Mesenchymal stem cell (in vitro differentiated cells and primary cell): ENCODE measurements at regions not wholly inside any gene's neighbourhood (a gene's known extent, or its start where the extent isn't known, plus 50 kb on each side); places are given as distances from the start of the nearest gene placed in this dataset.
A peak's percentile ranks its signal among the peaks of the same experiment; 100 is the strongest.

Source experiments
- DNase-seq: peaks from one replicate; pipeline ENCODE4 v3.0.0-alpha.2; 2013
- H2AFZ ChIP-seq: one replicate; pipeline ENCODE4 v1.6.1; 2013; ENCODE audit warnings: low read depth, mild to moderate bottlenecking, control low read depth, inconsistent platforms, low read length, moderate library complexity
- H2AK5ac ChIP-seq: 2 replicates; pipeline ENCODE4 v1.6.1; 2013; ENCODE audit warnings: low read length, moderate library complexity, mild to moderate bottlenecking, inconsistent platforms; ENCODE audit not compliant: severe bottlenecking
- H2BK120ac ChIP-seq: one replicate; pipeline ENCODE4 v1.6.1; 2013; ENCODE audit warnings: low read depth, mild to moderate bottlenecking, inconsistent platforms, low read length, moderate library complexity
- H2BK12ac ChIP-seq, 2 experiments: one replicate each; pipeline ENCODE4 v1.6.1; 2013; ENCODE audit warnings: inconsistent platforms in 2 of 2, low read length in 2 of 2, mild to moderate bottlenecking in 2 of 2, moderate library complexity in 2 of 2, control low read depth in 1 of 2
- H2BK15ac ChIP-seq: one replicate; pipeline ENCODE4 v1.6.1; 2013; ENCODE audit warnings: mild to moderate bottlenecking, low read depth, inconsistent platforms; ENCODE audit not compliant: poor library complexity, severe bottlenecking
- H2BK5ac ChIP-seq: 2 replicates; pipeline ENCODE4 v1.6.1; 2013; ENCODE audit warnings: low read depth, mild to moderate bottlenecking, low read length, control low read depth, inconsistent platforms; ENCODE audit not compliant: poor library complexity, severe bottlenecking
- H3K14ac ChIP-seq, 2 experiments: one replicate each; pipeline ENCODE4 v1.6.1; 2013; ENCODE audit warnings: inconsistent platforms in 2 of 2, low read length in 2 of 2, control low read depth in 1 of 2, mild to moderate bottlenecking in 1 of 2, moderate library complexity in 1 of 2
- H3K18ac ChIP-seq, 2 experiments: one replicate each; pipeline ENCODE4 v1.6.1; 2013; ENCODE audit warnings: inconsistent platforms in 2 of 2, low read length in 2 of 2, control low read depth in 1 of 2, low read depth in 1 of 2, mild to moderate bottlenecking in 1 of 2
- H3K23ac ChIP-seq, 2 experiments: one replicate each; pipeline ENCODE4 v1.6.1; 2013; ENCODE audit warnings: inconsistent platforms in 2 of 2, low read length in 2 of 2, mild to moderate bottlenecking in 2 of 2, moderate library complexity in 2 of 2, control low read depth in 1 of 2
- H3K27ac ChIP-seq: 2 replicates; pipeline ENCODE4 v1.5.1; 2013; ENCODE audit warnings: mild to moderate bottlenecking, moderate library complexity, low read length, control low read depth, inconsistent platforms; ENCODE audit not compliant: poor library complexity, severe bottlenecking
- H3K27me3 ChIP-seq, 2 experiments: 2 replicates each; pipeline versions ENCODE4 v1.6.1 to v1.7.0; 2013; ENCODE audit warnings: low read length in 2 of 2, mild to moderate bottlenecking in 2 of 2, moderate library complexity in 2 of 2, control low read depth in 1 of 2, inconsistent platforms in 1 of 2; ENCODE audit not compliant: control insufficient read depth in 1 of 2, insufficient read depth in 1 of 2
- H3K36me3 ChIP-seq, 2 experiments: 2 replicates each; pipeline versions ENCODE4 v1.6.1 to v1.7.0; 2013; ENCODE audit warnings: low read length in 2 of 2, control low read depth in 1 of 2, inconsistent platforms in 1 of 2, low read depth in 1 of 2, mild to moderate bottlenecking in 1 of 2; ENCODE audit not compliant: insufficient read depth in 2 of 2, control insufficient read depth in 1 of 2
- H3K4ac ChIP-seq, 2 experiments: one replicate each; pipeline ENCODE4 v1.6.1; 2013; ENCODE audit warnings: inconsistent platforms in 2 of 2, low read length in 2 of 2, mild to moderate bottlenecking in 2 of 2, moderate library complexity in 2 of 2, control low read depth in 1 of 2, low read depth in 1 of 2
- H3K4me1 ChIP-seq: 2 replicates; pipeline ENCODE4 v1.6.1; 2013; ENCODE audit warnings: low read depth, low read length, control low read depth; ENCODE audit not compliant: control insufficient read depth, insufficient read depth
- H3K4me2 ChIP-seq: 2 replicates; pipeline ENCODE4 v1.6.1; 2013; ENCODE audit warnings: low read length, mild to moderate bottlenecking, inconsistent platforms; ENCODE audit not compliant: poor library complexity, severe bottlenecking
- H3K4me3 ChIP-seq, 2 experiments: 2 replicates each; pipeline versions ENCODE4 v1.5.1 to v1.7.0; 2013; ENCODE audit warnings: low read length in 2 of 2, mild to moderate bottlenecking in 2 of 2, control low read depth in 1 of 2, low read depth in 1 of 2; ENCODE audit not compliant: insufficient read depth in 1 of 2
- H3K79me1 ChIP-seq: replicated peaks from 2 replicates; pipeline ENCODE4 v1.6.1; 2013; ENCODE audit warnings: mild to moderate bottlenecking, control low read depth, low read length, inconsistent platforms; ENCODE audit not compliant: poor library complexity, severe bottlenecking
- H3K9ac ChIP-seq: 2 replicates; pipeline ENCODE4 v1.7.0; 2013; ENCODE audit warnings: mild to moderate bottlenecking, low read length, moderate library complexity
- H3K9me3 ChIP-seq: 2 replicates; pipeline ENCODE4 v1.7.0; 2013; ENCODE audit warnings: mild to moderate bottlenecking, low read length; ENCODE audit not compliant: control insufficient read depth
- H4K8ac ChIP-seq: one replicate; pipeline ENCODE4 v1.6.1; 2013; ENCODE audit warnings: inconsistent platforms, mild to moderate bottlenecking, low read length, moderate library complexity
- H4K91ac ChIP-seq: one replicate; pipeline ENCODE4 v1.6.1; 2013; ENCODE audit warnings: mild to moderate bottlenecking, low read length, inconsistent platforms
- WGBS: methylation state at CpG from one replicate; pipeline ENCODE4 v1.1.7; 2013; ENCODE audit warnings: mixed read lengths; 5-methylcytosine and 5-hydroxymethylcytosine counted together

DNA sequence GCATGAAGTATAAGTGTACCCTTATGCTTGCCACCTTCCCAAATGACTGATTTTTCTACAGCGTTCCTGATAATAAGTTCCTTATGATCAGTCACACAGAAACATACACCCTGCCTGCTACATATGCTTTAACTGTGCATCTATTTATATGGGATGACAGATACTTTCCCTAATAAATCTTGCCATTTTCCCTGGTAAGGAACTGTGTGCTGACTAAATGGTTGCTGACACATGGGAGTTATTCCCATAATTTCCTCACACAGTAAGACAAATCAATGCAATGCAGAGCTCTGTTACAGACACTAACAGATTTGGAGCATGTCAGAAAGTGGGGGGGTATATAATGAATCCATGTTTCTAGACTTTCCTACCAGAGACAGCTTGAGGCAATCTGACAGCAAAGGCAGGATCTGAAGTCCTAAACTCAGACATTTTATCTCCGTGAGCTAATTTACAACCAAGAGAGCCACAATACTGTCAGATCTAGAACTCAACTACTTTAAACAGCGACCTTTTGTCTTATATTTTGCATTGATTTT is 86.9 kb upstream of the TCF12 start:
- Histone ChIP-seq H4K8ac (no peak overlapping the region), H2BK12ac (no peak overlapping the region), H3K4me2 (no peak overlapping the region), H3K23ac (no peak overlapping the region), H3K79me1 (no peaks in the 10 kb centered on the region), H2BK15ac (no peak overlapping the region), H3K9ac (no peak overlapping the region), H3K18ac (no peak overlapping the region), H2BK5ac (no peak overlapping the region), H3K27me3 (no peaks in the 10 kb centered on the region), H3K4me3 (no peak overlapping the region), H3K36me3 (no peaks in the 10 kb centered on the region), H3K4me1 (peaks cover 1% of the 10 kb centered on the region), H3K9me3 (no peaks in the 10 kb centered on the region), H3K14ac (no peak overlapping the region), H2BK120ac (no peak overlapping the region), H4K91ac (no peak overlapping the region), H3K27ac (no peak overlapping the region), H3K4ac (no peak overlapping the region), H2AFZ (no peak overlapping the region), H2AK5ac (no peak overlapping the region)
- 100% methylated on average over 2 of the region's 3 CpGs for WGBS
- peak; percentile 18 for DNase-seq

DNA sequence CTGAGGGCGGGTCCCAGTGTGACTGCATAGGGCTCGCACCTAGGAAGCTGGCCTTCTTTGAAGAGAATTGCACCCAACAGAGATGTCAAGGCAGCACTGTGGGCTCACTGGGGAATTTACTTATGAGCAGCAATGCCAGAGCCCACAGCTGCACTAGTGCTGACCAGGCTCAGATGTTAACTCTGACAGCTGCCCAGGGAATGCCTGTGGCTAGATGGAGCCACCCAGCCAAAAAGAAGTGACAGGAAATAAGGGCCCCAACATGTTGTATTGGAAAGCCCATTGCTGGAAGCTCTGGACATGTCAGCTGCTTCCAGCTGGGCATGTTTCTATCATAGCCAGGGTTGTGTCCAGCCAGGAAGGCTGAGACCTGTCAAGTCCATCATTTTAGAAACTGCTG is 90.9 kb upstream of the ZNF280D start:
- H4K91ac ChIP-seq = no peak overlapping the region
- no peak overlapping the region for H2AFZ ChIP-seq
- H3K79me1 ChIP-seq = no peaks in the 10 kb centered on the region
- H3K4me3 ChIP-seq = no peak overlapping the region
- H2BK15ac ChIP-seq = no peak overlapping the region
- H4K8ac ChIP-seq = no peak overlapping the region
- H3K9me3 ChIP-seq = no peaks in the 10 kb centered on the region
- no peak overlapping the region for H3K23ac ChIP-seq
- DNase-seq = no peak
- no peak overlapping the region for H3K4me2 ChIP-seq
- no peak overlapping the region for H3K4ac ChIP-seq
- no peaks in the 10 kb centered on the region for H3K27me3 ChIP-seq
- 97% methylated on average over 2 of the region's 2 CpGs for whole genome bisulfite sequencing
- peak overlapping the region in 1 of 2 experiments; percentile 91 for H3K14ac ChIP-seq
- H3K4me1 ChIP-seq = peaks cover 2% of the 10 kb centered on the region
- no peak overlapping the region for H3K27ac ChIP-seq
- H2BK120ac ChIP-seq = no peak overlapping the region
- H2BK5ac ChIP-seq = no peak overlapping the region
- no peak overlapping the region for H2BK12ac ChIP-seq
- no peaks in the 10 kb centered on the region for H3K36me3 ChIP-seq
- no peak overlapping the region for H3K9ac ChIP-seq
- H2AK5ac ChIP-seq = no peak overlapping the region
- no peak overlapping the region for H3K18ac ChIP-seq

DNA sequence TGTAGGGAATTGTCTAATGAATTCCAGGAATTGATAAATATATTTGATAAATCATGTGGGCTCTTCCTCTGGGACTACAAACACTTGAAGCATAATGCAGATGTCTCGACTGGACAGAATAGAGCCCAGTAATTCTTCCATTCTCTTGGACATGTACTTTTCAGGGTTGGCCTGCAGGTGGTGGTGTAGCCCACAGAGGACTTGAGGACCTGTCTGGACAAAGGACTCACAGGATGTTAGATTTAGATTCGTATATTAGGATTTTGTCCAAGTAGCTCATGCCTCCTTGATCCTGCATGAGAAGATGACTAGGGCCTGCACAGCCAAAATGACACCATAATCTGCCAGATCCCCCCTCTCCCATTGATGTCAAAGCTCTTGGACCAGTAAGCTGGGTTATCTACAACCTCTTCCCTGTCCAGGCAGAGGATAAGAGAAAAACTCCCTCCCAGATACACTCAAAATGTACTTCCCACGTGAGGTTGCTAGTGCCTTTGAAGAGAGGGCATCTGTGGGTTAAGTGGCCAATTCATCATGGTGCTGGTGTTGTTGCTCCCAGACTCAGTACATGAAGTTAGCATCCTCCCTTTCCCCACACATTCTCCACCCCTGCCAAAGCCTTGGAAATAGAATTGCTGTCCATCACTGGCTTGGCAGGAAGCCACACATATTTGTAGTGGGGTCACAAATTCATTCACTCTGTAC is 88.6 kb upstream of the ZNF280D start:
- no peak overlapping the region for H4K8ac ChIP-seq
- DNase-seq = peak; percentile 66
- no peak overlapping the region for H3K14ac ChIP-seq
- no peak overlapping the region for H3K18ac ChIP-seq
- peak overlapping the region; percentile 6 for H3K9ac ChIP-seq
- no peak overlapping the region for H3K27ac ChIP-seq
- no peak overlapping the region for H2BK5ac ChIP-seq
- H4K91ac ChIP-seq = no peak overlapping the region
- H3K9me3 ChIP-seq = no peaks in the 10 kb centered on the region
- H3K23ac ChIP-seq = no peak overlapping the region
- H3K4ac ChIP-seq = no peak overlapping the region
- H3K4me2 ChIP-seq = no peak overlapping the region
- peak overlapping the region in 1 of 2 experiments; percentile 49 for H2BK12ac ChIP-seq
- H3K4me1 ChIP-seq = peaks cover 3% of the 10 kb centered on the region
- H2AFZ ChIP-seq = no peak overlapping the region
- no peaks in the 10 kb centered on the region for H3K27me3 ChIP-seq
- 25% methylated on average over 3 of the region's 3 CpGs for WGBS
- H2BK120ac ChIP-seq = no peak overlapping the region
- H2AK5ac ChIP-seq = no peak overlapping the region
- H2BK15ac ChIP-seq = no peak overlapping the region
- no peak overlapping the region for H3K4me3 ChIP-seq
- no peaks in the 10 kb centered on the region for H3K79me1 ChIP-seq
- no peaks in the 10 kb centered on the region for H3K36me3 ChIP-seq

DNA sequence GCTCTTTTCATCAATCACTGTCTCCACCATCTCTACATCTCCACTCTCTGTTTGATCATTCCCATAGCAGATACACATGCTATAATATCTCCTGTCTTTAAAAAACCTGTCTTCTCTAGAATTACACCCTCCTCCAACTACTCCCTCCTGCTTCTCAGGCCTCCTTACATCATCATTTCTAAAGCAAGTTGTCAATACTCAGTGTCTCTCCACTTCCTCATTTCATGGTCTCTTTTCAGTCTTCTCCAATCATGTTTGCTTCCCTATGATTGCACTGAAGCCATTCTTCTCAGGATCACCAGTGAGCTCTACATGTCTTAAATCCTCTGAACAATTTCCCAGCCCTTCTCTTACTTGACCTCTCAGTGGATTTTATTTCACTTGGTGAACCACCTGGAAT is 87.0 kb upstream of the ZNF280D start:
- Histone ChIP-seq H2AFZ (no peak overlapping the region), H4K91ac (no peak overlapping the region), H3K79me1 (no peaks in the 10 kb centered on the region), H3K14ac (no peak overlapping the region), H3K18ac (no peak overlapping the region), H3K27ac (no peak overlapping the region), H3K9ac (no peak overlapping the region), H2BK5ac (no peak overlapping the region), H2BK15ac (no peak overlapping the region), H2AK5ac (no peak overlapping the region), H2BK120ac (no peak overlapping the region), H3K4ac (no peak overlapping the region), H3K4me3 (no peak overlapping the region), H3K23ac (no peak overlapping the region), H3K9me3 (no peaks in the 10 kb centered on the region), H4K8ac (no peak overlapping the region), H3K27me3 (no peaks in the 10 kb centered on the region), H3K4me1 (peaks cover 7% of the 10 kb centered on the region), H3K4me2 (no peak overlapping the region), H3K36me3 (no peaks in the 10 kb centered on the region), H2BK12ac (no peak overlapping the region)
- DNase-seq = no peak
